GM21529 (cell line): ENCODE measurements at regions not wholly inside any gene's neighbourhood (a gene's known extent, or its start where the extent isn't known, plus 50 kb on each side); places are given as distances from the start of the nearest gene placed in this dataset.

Experiments
- ATAC-seq: cut with Tn5 transposase; IDR thresholded peaks from one replicate; pipeline ENCODE4 v1.9.1; 2021; ENCODE audit not compliant: unreplicated experiment

GRCh38 chr14:40599725-40600124 lies 1007.0 kb upstream of the LRFN5 start:
- ATAC-seq = no peak

- ATAC-seq = no peak
Observed at GRCh38 chr14:40581264-40581663, 1025.4 kb upstream of the LRFN5 start.

GRCh38 chr14:40576880-40577478 lies 1029.7 kb upstream of the LRFN5 start:
- ATAC-seq = no peak

- ATAC-seq = no peak
Observed at GRCh38 chr14:40574780-40575179, 1031.9 kb upstream of the LRFN5 start.

GRCh38 chr14:40525314-40525713 lies 1081.4 kb upstream of the LRFN5 start:
- ATAC-seq = no peak

- no peak for ATAC-seq
Observed at GRCh38 chr14:40523123-40523522, 1083.6 kb upstream of the LRFN5 start.

GRCh38 chr14:40494483-40494882 lies 1062.2 kb upstream of the FBXO33 start:
- no peak for ATAC-seq

GRCh38 chr14:40487824-40488223 lies 1055.6 kb upstream of the FBXO33 start:
- no peak for ATAC-seq

GRCh38 chr14:40485688-40486087 lies 1053.5 kb upstream of the FBXO33 start:
- no peak for ATAC-seq

GRCh38 chr14:40476005-40476404 lies 1043.8 kb upstream of the FBXO33 start:
- no peak for ATAC-seq

- ATAC-seq = no peak
Observed at GRCh38 chr14:40467969-40468368, 1035.7 kb upstream of the FBXO33 start.

GRCh38 chr14:40464531-40464930 lies 1032.3 kb upstream of the FBXO33 start:
- no peak for ATAC-seq

GRCh38 chr14:40463886-40464285 lies 1031.7 kb upstream of the FBXO33 start:
- ATAC-seq = no peak

GRCh38 chr14:40452674-40453073 lies 1020.4 kb upstream of the FBXO33 start:
- no peak for ATAC-seq

GRCh38 chr14:40447017-40447416 lies 1014.8 kb upstream of the FBXO33 start:
- no peak for ATAC-seq

GRCh38 chr14:40445020-40445419 lies 1012.8 kb upstream of the FBXO33 start:
- no peak for ATAC-seq

GRCh38 chr14:40436551-40436950 lies 1004.3 kb upstream of the FBXO33 start:
- no peak for ATAC-seq

- ATAC-seq = no peak
Observed at GRCh38 chr14:40417777-40418401, 985.7 kb upstream of the FBXO33 start.

- no peak for ATAC-seq
Observed at GRCh38 chr14:40416565-40416964, 984.3 kb upstream of the FBXO33 start.

- no peak for ATAC-seq
Observed at GRCh38 chr14:40414386-40414785, 982.2 kb upstream of the FBXO33 start.

- ATAC-seq = no peak
Observed at GRCh38 chr14:40413136-40413535, 980.9 kb upstream of the FBXO33 start.

GRCh38 chr14:40410708-40411107 lies 978.5 kb upstream of the FBXO33 start:
- ATAC-seq = no peak

- ATAC-seq = no peak
Observed at GRCh38 chr14:40402957-40403356, 970.7 kb upstream of the FBXO33 start.
